Gastroesophageal sphincter (tissue), 3 donors: ENCODE measurements at regions not wholly inside any gene's neighbourhood (a gene's known extent, or its start where the extent isn't known, plus 50 kb on each side); places are given as distances from the start of the nearest gene placed in this dataset.

Experiments
- CTCF ChIP-seq, 4 experiments: fragments of 200-600 bp in 2 of 4; fragments of 450-650 bp in 2 of 4; sonication (generic) in 1 of 4; IDR thresholded peaks; one replicate each; pipeline ENCODE4 v1.5.1; 2017 to 2019; ENCODE audit warnings: antibody characterized with exemption in 4 of 4, mild to moderate bottlenecking in 2 of 4, moderate library complexity in 2 of 4
- EP300 ChIP-seq: sonication (generic); formaldehyde crosslinking; IDR thresholded peaks from one replicate; pipeline ENCODE4 v1.6.1; 2017; ENCODE audit warnings: antibody characterized with exemption, mild to moderate bottlenecking
- POLR2A ChIP-seq, 2 donors: fragments of 450-650 bp; IDR thresholded peaks; one replicate each; pipeline ENCODE4 v1.6.1; 2017; ENCODE audit warnings: antibody characterized with exemption in 2 of 2, mild to moderate bottlenecking in 2 of 2, moderate library complexity in 1 of 2
- POLR2AphosphoS5 ChIP-seq: sonication (generic); formaldehyde crosslinking; IDR thresholded peaks from one replicate; pipeline ENCODE4 v1.6.1; 2017; ENCODE audit warnings: antibody characterized with exemption

GRCh38 chr7:136251826-136252225 is 274.7 kb upstream of the MTPN start:
- TF ChIP-seq CTCF (IDR thresholded peaks at IDR 0.05) (no peak), POLR2AphosphoS5 (no peak), POLR2A (IDR thresholded peaks at IDR 0.05) (no peak), EP300 (no peak)
